HG02884 (cell line): ENCODE measurements at regions not wholly inside any gene's neighbourhood (a gene's known extent, or its start where the extent isn't known, plus 50 kb on each side); places are given as distances from the start of the nearest gene placed in this dataset.

Source experiments
- ATAC-seq: cut with Tn5 transposase; IDR thresholded peaks from one replicate; pipeline ENCODE4 v1.9.1; 2021; ENCODE audit warnings: mild to moderate bottlenecking, moderate library complexity; ENCODE audit not compliant: unreplicated experiment

GRCh38 chr7:125173571-125173970 is 243.9 kb upstream of the POT1 start:
- ATAC-seq = no peak

- ATAC-seq = no peak
These were observed 239.5 kb upstream of the POT1 start for GRCh38 chr7:125169088-125169487.

DNA sequence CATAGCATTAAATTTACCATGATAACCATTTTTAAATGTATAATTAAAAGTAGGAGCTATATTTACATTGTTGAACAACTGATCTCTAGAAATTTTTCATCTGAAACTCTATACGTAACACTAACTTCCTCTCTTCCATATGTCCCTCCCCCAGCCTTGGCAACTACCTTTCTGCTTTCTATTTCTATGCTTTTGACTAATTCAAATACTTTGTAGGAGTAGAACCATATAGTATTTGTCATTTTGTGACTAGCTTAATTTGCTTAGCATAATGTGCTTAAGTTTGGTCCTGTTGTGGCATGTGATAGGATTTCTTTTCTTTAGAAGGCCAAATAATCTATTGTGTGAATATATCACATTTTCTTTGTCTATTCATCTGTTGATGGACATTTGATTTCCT is 225.3 kb upstream of the POT1 start:
- ATAC-seq = peak; percentile 83

DNA sequence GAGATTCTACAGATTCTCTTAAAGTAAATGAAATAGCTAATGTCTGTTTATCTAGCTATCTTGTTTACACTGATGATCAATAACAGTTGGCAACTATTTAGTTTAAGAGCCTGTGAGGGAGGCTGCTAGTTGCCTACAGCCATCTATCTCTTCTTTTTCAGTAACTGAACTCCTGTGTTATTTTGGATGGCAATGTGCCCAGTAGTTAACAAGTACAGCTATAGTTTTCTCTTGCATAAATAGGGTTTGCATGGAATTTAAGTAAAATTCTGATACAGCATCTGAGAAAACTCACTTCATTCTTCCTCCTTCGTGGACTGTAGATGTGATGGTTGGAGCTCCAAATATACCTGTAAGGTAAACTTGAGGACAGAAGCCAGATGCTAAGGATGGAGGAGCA is 219.5 kb upstream of the POT1 start:
- no peak for ATAC-seq

GRCh38 chr7:125147047-125147446 is 217.4 kb upstream of the POT1 start:
- ATAC-seq = no peak

DNA sequence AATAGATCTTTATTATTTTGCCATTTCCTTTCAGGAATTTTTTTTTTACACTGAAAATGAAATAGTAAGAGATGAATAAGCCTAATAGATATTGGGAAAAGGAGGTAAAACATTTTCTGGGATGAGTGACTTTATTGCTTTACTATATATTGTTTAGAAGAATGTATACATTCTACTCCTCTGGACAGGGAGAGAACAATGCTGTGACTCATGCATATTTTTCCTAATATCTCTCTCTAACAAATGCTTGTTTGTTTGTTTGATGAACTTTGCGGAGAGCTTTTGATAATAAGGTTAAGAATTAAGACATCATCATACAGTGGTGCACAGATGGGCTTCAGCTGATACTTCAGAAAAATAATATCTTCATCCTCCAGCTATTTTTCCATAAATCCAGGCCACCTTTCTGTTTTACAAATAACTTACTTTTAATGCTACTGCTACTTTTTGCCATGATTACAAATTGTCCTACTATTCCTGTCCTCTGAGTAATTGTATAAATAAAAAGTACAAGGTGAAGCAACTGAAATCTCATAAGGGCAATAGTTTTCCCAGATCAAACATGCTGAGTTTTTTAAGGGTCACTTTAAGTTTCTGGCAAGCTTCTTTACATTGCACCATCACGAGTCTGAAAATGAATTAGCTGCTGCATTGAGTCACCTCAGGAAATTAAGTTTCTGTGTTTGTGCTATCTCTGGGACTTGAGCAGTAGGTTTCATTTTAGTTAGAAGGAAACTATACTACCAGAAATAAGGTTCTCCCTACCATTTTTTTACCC is 207.3 kb upstream of the POT1 start:
- no peak for ATAC-seq

- ATAC-seq = no peak
These were observed 206.7 kb upstream of the POT1 start for GRCh38 chr7:125136341-125136740.

- ATAC-seq = no peak
These were observed 200.5 kb upstream of the POT1 start for GRCh38 chr7:125130173-125130572.

GRCh38 chr7:125127304-125127703 is 197.7 kb upstream of the POT1 start:
- no peak for ATAC-seq

GRCh38 chr7:125126376-125126775 is 196.8 kb upstream of the POT1 start:
- ATAC-seq = no peak

DNA sequence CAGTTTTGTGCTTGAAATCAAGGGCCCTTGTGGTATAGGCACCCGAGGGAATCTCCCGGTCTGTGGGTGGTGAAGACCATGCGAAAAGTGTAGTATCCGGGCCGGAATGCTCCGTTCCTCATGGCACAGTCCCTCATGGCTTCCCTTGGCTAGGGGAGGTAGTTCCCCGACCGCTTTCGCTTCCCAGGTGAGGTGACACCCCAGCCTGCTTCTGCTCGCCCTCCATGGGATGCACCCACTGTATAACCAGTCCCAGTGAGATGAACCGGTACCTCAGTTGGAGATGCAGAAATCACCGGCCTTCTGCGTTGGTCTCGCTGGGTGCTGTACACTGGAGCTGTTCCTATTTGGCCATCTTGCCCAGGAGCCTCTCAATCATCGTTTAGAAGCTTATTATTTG is 195.7 kb upstream of the POT1 start:
- ATAC-seq = no peak

DNA sequence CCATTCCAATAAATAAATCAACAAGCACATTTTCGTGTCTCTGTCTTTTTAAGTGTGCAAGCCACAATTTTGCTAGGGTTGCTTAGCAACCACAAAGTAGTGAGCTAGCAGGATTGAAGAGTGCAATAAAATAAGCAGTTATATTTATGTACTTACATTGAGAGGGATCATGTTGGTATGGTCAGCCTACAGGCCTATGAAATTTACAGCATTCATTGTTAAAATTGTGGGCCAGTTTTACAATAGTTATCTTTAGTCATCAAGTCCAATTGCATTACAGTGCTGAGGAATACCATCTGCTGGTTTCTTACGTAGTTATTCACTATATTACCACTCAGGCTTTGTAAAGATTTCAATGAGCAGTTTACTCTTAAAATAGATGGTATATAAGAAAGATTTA is 192.5 kb upstream of the POT1 start:
- no peak for ATAC-seq

DNA sequence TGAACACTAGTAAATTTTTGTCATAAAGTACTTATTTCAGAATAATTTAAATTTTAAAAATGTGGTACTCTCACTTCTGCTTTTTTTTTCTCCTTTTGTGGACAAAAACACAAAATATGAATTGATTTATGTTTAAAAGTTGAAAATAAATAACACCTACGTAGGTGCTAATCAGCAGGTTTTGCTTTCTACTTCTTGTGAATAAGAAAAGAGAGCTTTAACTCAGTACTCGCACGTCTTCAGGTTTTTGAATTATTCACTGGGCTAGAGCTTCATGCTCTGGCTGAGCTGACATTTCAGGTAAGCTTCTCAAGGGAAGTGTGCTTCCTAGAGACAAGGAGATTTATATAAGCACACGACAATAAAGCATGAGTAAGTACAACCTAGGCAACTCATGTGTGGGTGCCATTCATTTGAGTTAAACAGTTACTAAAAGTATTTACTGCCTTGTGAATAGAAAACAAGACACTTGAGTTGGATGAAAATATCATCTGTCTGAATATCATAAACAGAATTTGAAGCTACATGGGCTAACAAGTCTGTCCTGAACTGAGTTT is 190.0 kb upstream of the POT1 start:
- no peak for ATAC-seq

- ATAC-seq = no peak
These were observed 188.8 kb upstream of the POT1 start for GRCh38 chr7:125118444-125118843.

- no peak for ATAC-seq
These were observed 183.2 kb upstream of the POT1 start for GRCh38 chr7:125112850-125113249.

GRCh38 chr7:125099519-125099918 is 169.9 kb upstream of the POT1 start:
- ATAC-seq = no peak

DNA sequence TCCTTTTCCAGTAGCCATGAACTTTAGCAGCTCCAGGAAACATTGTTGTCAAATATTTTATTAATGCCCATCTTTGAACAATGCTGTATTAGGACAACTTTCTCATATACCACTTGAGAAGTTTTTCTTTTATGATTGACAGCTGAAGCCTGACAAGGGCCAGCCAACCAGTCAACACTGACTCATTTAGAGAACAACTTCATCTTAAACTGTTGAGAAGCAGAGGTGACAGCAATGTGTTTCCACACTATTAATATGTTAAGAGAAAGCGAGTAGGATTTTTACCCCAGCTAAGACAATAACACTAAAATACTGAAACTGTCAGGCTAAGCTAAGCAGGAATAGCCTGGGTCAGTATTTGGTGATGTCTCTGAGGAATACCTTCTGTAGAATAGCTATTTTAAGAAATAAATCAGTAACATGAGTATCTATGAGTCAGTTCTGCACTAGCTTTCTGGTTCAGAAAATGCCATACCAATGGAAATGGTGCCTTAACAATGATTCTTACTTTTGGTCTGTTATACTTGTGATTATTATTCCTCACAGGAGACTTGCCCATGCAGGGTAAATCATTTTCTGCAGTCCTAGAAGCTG is 168.8 kb upstream of the POT1 start:
- ATAC-seq = peak; percentile 94

- ATAC-seq = no peak
These were observed 161.0 kb upstream of the POT1 start for GRCh38 chr7:125090596-125090995.

DNA sequence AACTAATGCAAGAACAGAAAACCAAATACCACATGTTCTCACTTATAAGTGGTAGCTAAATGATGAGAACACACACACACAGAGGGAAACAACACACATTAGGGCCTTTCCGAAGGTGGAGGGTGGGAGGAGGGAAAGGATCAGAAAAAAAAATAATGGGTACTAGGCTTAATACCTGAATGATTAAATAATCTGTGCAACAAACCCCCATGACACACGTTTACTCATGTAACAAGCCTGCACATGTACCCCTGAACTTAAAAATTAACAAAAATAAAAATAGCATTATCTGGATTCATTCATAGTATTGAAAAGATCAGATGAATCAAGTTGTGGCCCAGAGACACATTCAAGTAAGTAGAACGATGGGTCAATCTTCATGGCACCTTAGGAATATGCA is 159.5 kb upstream of the POT1 start:
- no peak for ATAC-seq

DNA sequence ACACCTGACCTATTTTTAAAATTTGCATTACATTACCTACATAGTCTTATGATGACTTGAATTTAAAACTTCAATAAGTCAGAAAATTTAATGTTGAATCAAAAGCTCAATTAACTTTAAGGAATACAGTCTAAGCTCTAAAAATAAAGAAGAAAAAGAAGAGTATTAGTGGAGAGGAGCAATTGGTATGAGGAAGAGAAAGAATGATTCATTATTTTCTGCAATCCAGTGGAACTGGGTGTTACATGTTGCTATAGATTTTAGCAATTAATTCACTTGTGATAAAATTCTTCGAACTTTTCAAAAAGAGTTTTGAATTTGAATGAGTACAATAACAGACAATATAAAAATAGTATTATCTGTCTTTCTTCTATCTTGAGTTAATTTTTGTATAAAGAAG is 158.9 kb upstream of the POT1 start:
- no peak for ATAC-seq

- no peak for ATAC-seq
These were observed 155.5 kb upstream of the POT1 start for GRCh38 chr7:125085084-125085483.

- ATAC-seq = no peak
These were observed 154.6 kb upstream of the POT1 start for GRCh38 chr7:125084196-125084595.
